Activated naive CD8-positive, alpha-beta T cell treated with anti-CD3 and anti-CD28 coated beads, Interleukin-2, amount 50 U/mL, for 24 hours (primary cell): ENCODE measurements at regions not wholly inside any gene's neighbourhood (a gene's known extent, or its start where the extent isn't known, plus 50 kb on each side); places are given as distances from the start of the nearest gene placed in this dataset.

Source experiments
- ATAC-seq: fragments of 150-1000 bp; cut with Tn5 transposase; one replicate; pipeline ENCODE4 v1.10.0; 2021
- DNase-seq: peaks from one replicate; pipeline ENCODE4 v3.0.0; 2021
- H3K27ac Mint-ChIP-seq: one replicate; pipeline ENCODE4 v1.8.0; 2021; ENCODE audit warnings: mild to moderate bottlenecking, mixed read lengths
- H3K27me3 Mint-ChIP-seq: one replicate; pipeline ENCODE4 v1.8.0; 2021; ENCODE audit warnings: mixed read lengths
- H3K36me3 Mint-ChIP-seq: one replicate; pipeline ENCODE4 v1.8.0; 2021; ENCODE audit warnings: low read depth, mixed read lengths
- H3K4me1 Mint-ChIP-seq: one replicate; pipeline ENCODE4 v1.8.0; 2021; ENCODE audit warnings: mixed read lengths
- H3K4me3 Mint-ChIP-seq: one replicate; pipeline ENCODE4 v1.8.0; 2021; ENCODE audit warnings: mild to moderate bottlenecking, moderate library complexity, mixed read lengths
- H3K9me3 Mint-ChIP-seq: one replicate; pipeline ENCODE4 v1.8.0; 2021; ENCODE audit warnings: mixed read lengths

- Mint-ChIP-seq H3K4me1 (peaks cover 25% of the 10 kb centered on the region), H3K27ac (no peak overlapping the region), H3K4me3 (no peak overlapping the region), H3K36me3 (no peaks in the 10 kb centered on the region), H3K27me3 (peaks cover 3% of the 10 kb centered on the region), H3K9me3 (peaks cover 4% of the 10 kb centered on the region)
- ATAC-seq (no peak), DNase-seq (no peak)
Measured at GRCh38 chr6:14644381-14644780, 526.8 kb downstream of the CD83 start.

GRCh38 chr6:14645221-14645620 lies 527.6 kb downstream of the CD83 start:
- ATAC-seq (no peak), DNase-seq (no peak)
- no peak overlapping the region for H3K27ac Mint-ChIP-seq
- no peaks in the 10 kb centered on the region for H3K36me3 Mint-ChIP-seq
- H3K9me3 Mint-ChIP-seq = peaks cover 4% of the 10 kb centered on the region
- no peak overlapping the region for H3K4me3 Mint-ChIP-seq
- H3K4me1 Mint-ChIP-seq = peaks cover 19% of the 10 kb centered on the region
- no peaks in the 10 kb centered on the region for H3K27me3 Mint-ChIP-seq

GRCh38 chr6:14645841-14646240 lies 528.3 kb downstream of the CD83 start:
- H3K27ac Mint-ChIP-seq = no peak overlapping the region
- no peaks in the 10 kb centered on the region for H3K27me3 Mint-ChIP-seq
- H3K9me3 Mint-ChIP-seq = peaks cover 4% of the 10 kb centered on the region
- peaks cover 13% of the 10 kb centered on the region for H3K4me1 Mint-ChIP-seq
- DNase-seq (no peak), ATAC-seq (no peak)
- no peaks in the 10 kb centered on the region for H3K36me3 Mint-ChIP-seq
- no peak overlapping the region for H3K4me3 Mint-ChIP-seq

- no peak for ATAC-seq
- Mint-ChIP-seq H3K27me3 (no peaks in the 10 kb centered on the region), H3K27ac (no peak overlapping the region), H3K4me3 (no peak overlapping the region), H3K36me3 (no peaks in the 10 kb centered on the region), H3K9me3 (peaks cover 4% of the 10 kb centered on the region), H3K4me1 (peaks cover 15% of the 10 kb centered on the region)
- no peak for DNase-seq
Measured at GRCh38 chr6:14646371-14646770, 528.8 kb downstream of the CD83 start.

GRCh38 chr6:14647357-14647756 lies 529.8 kb downstream of the CD83 start:
- Mint-ChIP-seq H3K9me3 (peaks cover 4% of the 10 kb centered on the region), H3K27me3 (no peaks in the 10 kb centered on the region), H3K27ac (no peak overlapping the region), H3K4me1 (peaks cover 16% of the 10 kb centered on the region), H3K4me3 (no peak overlapping the region), H3K36me3 (no peaks in the 10 kb centered on the region)
- ATAC-seq (no peak), DNase-seq (no peak)

- no peak overlapping the region for H3K27ac Mint-ChIP-seq
- no peaks in the 10 kb centered on the region for H3K36me3 Mint-ChIP-seq
- H3K9me3 Mint-ChIP-seq = no peaks in the 10 kb centered on the region
- no peaks in the 10 kb centered on the region for H3K27me3 Mint-ChIP-seq
- H3K4me3 Mint-ChIP-seq = no peak overlapping the region
- no peak for DNase-seq
- ATAC-seq = no peak
- H3K4me1 Mint-ChIP-seq = peaks cover 30% of the 10 kb centered on the region
Measured at GRCh38 chr6:14652536-14652935, 535.0 kb downstream of the CD83 start.

GRCh38 chr6:14655201-14656061 lies 537.9 kb downstream of the CD83 start:
- Mint-ChIP-seq H3K36me3 (no peaks in the 10 kb centered on the region), H3K27me3 (no peaks in the 10 kb centered on the region), H3K27ac (peak overlapping the region; percentile 21), H3K4me1 (peaks cover 52% of the 10 kb centered on the region), H3K9me3 (no peaks in the 10 kb centered on the region), H3K4me3 (no peak overlapping the region)
- DNase-seq = no peak
- ATAC-seq = no peak

- Mint-ChIP-seq H3K36me3 (no peaks in the 10 kb centered on the region), H3K4me3 (no peak overlapping the region), H3K27me3 (no peaks in the 10 kb centered on the region), H3K27ac (peak overlapping the region; percentile 21), H3K9me3 (no peaks in the 10 kb centered on the region), H3K4me1 (peaks cover 52% of the 10 kb centered on the region)
- ATAC-seq (no peak), DNase-seq (no peak)
Measured at GRCh38 chr6:14656078-14656521, 538.5 kb downstream of the CD83 start.

GRCh38 chr6:14656649-14657048 lies 539.1 kb downstream of the CD83 start:
- Mint-ChIP-seq H3K4me1 (peaks cover 48% of the 10 kb centered on the region), H3K36me3 (no peaks in the 10 kb centered on the region), H3K4me3 (no peak overlapping the region), H3K27me3 (no peaks in the 10 kb centered on the region), H3K9me3 (no peaks in the 10 kb centered on the region), H3K27ac (no peak overlapping the region)
- ATAC-seq = no peak
- DNase-seq = no peak

GRCh38 chr6:14658030-14658429 lies 540.5 kb downstream of the CD83 start:
- Mint-ChIP-seq H3K27ac (no peak overlapping the region), H3K4me3 (no peak overlapping the region), H3K4me1 (peaks cover 45% of the 10 kb centered on the region), H3K36me3 (no peaks in the 10 kb centered on the region), H3K27me3 (no peaks in the 10 kb centered on the region), H3K9me3 (no peaks in the 10 kb centered on the region)
- DNase-seq = no peak
- no peak for ATAC-seq

- ATAC-seq (peak; percentile 22), DNase-seq (no peak)
- no peaks in the 10 kb centered on the region for H3K36me3 Mint-ChIP-seq
- no peak overlapping the region for H3K27ac Mint-ChIP-seq
- H3K4me3 Mint-ChIP-seq = no peak overlapping the region
- H3K27me3 Mint-ChIP-seq = no peaks in the 10 kb centered on the region
- no peaks in the 10 kb centered on the region for H3K9me3 Mint-ChIP-seq
- peaks cover 49% of the 10 kb centered on the region for H3K4me1 Mint-ChIP-seq
Measured at GRCh38 chr6:14658886-14659561, 541.5 kb downstream of the CD83 start.

GRCh38 chr6:14659841-14660240 lies 542.3 kb downstream of the CD83 start:
- no peak for ATAC-seq
- Mint-ChIP-seq H3K27me3 (no peaks in the 10 kb centered on the region), H3K4me3 (no peak overlapping the region), H3K27ac (no peak overlapping the region), H3K9me3 (no peaks in the 10 kb centered on the region), H3K4me1 (peaks cover 57% of the 10 kb centered on the region), H3K36me3 (no peaks in the 10 kb centered on the region)
- no peak for DNase-seq

GRCh38 chr6:14660806-14661579 lies 543.4 kb downstream of the CD83 start:
- H3K27me3 Mint-ChIP-seq = no peaks in the 10 kb centered on the region
- no peak overlapping the region for H3K27ac Mint-ChIP-seq
- H3K4me1 Mint-ChIP-seq = peaks cover 57% of the 10 kb centered on the region
- peak; percentile 63 for ATAC-seq
- no peak overlapping the region for H3K4me3 Mint-ChIP-seq
- peak; percentile 38 for DNase-seq
- no peaks in the 10 kb centered on the region for H3K36me3 Mint-ChIP-seq
- no peaks in the 10 kb centered on the region for H3K9me3 Mint-ChIP-seq

- peaks cover 57% of the 10 kb centered on the region for H3K4me1 Mint-ChIP-seq
- no peak for DNase-seq
- H3K9me3 Mint-ChIP-seq = no peaks in the 10 kb centered on the region
- H3K27me3 Mint-ChIP-seq = peaks cover 5% of the 10 kb centered on the region
- no peak overlapping the region for H3K4me3 Mint-ChIP-seq
- no peak overlapping the region for H3K27ac Mint-ChIP-seq
- ATAC-seq = no peak
- H3K36me3 Mint-ChIP-seq = no peaks in the 10 kb centered on the region
Measured at GRCh38 chr6:14661691-14662090, 544.1 kb downstream of the CD83 start.
